Activated CD4-positive, alpha-beta T cell treated with anti-CD3 and anti-CD28 coated beads, Interleukin-2, amount 10 ng/mL, durations not matched to agents 24 days and 14 days (primary cell): ENCODE measurements at regions not wholly inside any gene's neighbourhood (a gene's known extent, or its start where the extent isn't known, plus 50 kb on each side); places are given as distances from the start of the nearest gene placed in this dataset.
"Not testable (repeated sequence)": the region's sequence is repeated elsewhere in the genome, so short reads cannot be mapped to it uniquely, and the experiment has no call there.

ENCODE experiments used
- DNase-seq: peaks from one replicate; pipeline ENCODE4 v3.0.0; 2022
- H3K27ac Mint-ChIP-seq: one replicate; pipeline ENCODE4 v1.8.0; 2022; ENCODE audit warnings: mild to moderate bottlenecking, mixed read lengths
- H3K27me3 Mint-ChIP-seq: one replicate; pipeline ENCODE4 v1.8.0; 2022; ENCODE audit warnings: mixed read lengths
- H3K36me3 Mint-ChIP-seq: one replicate; pipeline ENCODE4 v1.8.0; 2022; ENCODE audit warnings: low read depth, mild to moderate bottlenecking, mixed read lengths
- H3K4me1 Mint-ChIP-seq: one replicate; pipeline ENCODE4 v1.8.0; 2021; ENCODE audit warnings: mixed read lengths
- H3K4me3 Mint-ChIP-seq: one replicate; pipeline ENCODE4 v1.8.0; 2022; ENCODE audit warnings: mild to moderate bottlenecking, moderate library complexity, mixed read lengths
- H3K9me3 Mint-ChIP-seq: one replicate; pipeline ENCODE4 v1.8.0; 2021; ENCODE audit warnings: mixed read lengths
- intact Hi-C: fragments of 100-400 bp; cut with micrococcal nuclease; formaldehyde crosslinking; loops from one replicate; pipeline ENCODE4 v1.15.1; 2023

DNA sequence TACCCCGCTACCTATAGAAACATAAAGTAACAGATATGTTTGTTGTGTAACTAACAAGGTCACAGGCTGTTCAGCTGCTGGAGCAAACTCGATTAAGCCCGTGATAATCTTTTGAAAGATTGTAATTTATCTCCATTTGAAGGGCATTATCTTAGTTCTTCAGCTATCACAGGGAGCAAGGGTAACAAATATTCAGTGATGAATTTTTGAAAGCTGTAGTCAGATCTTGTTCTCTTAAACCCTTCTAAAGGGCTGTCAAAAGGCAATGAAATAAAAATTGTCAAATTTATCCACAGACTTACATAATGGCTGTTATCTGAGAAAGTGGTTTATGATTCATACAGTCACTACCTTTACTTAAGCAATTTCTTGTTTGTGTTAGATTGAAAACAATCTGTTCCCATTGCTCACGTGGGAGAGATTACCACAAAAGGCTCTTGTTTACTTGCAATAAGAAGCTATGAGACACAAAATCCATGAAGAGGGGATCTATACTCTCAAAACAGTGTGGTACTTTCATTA lies 78.3 kb upstream of the ZNF608 start:
- no peak overlapping the region for H3K4me3 Mint-ChIP-seq
- intact Hi-C loops = no loop called here
- H3K36me3 Mint-ChIP-seq = no peaks in the 10 kb centered on the region
- no peaks in the 10 kb centered on the region for H3K27me3 Mint-ChIP-seq
- H3K27ac Mint-ChIP-seq = no peak overlapping the region
- H3K9me3 Mint-ChIP-seq = no peaks in the 10 kb centered on the region
- no peak for DNase-seq
- H3K4me1 Mint-ChIP-seq = no peaks in the 10 kb centered on the region

DNA sequence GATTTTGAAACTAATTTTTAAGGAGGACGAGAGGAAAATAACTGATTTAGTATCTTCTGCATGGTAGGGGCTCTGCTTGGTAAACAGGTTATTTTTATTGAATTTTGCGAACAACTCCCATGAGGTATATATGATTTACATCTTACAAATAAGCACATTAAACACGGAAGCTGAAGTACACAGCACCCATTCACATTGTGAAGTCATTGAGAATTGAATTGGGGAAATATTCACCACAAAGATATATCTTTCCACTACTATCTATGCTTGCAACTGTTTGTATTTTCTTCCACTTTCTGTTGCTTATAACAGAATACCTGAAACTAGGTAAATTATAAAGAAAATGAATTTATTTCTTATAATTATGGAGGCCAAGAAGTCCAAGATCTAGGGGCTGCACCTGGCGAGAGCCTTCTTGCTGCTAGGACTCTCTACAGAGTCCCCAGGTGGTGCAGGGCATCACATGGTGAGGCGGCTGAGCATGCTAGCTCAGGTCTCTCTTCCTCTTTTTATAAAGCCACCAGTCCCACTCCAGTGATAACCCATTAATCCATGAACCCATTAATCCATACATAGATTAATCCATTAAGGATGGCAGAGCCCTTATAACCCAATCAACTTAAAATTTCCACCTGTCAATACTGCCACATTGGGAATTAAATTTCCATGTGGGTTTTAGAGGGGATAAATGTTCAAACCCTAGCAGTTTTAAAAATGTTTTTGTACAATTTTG lies 79.0 kb upstream of the ZNF608 start:
- Mint-ChIP-seq H3K27ac (no peak overlapping the region), H3K36me3 (no peaks in the 10 kb centered on the region), H3K9me3 (no peaks in the 10 kb centered on the region), H3K27me3 (no peaks in the 10 kb centered on the region), H3K4me1 (no peaks in the 10 kb centered on the region), H3K4me3 (no peak overlapping the region)
- intact Hi-C loops = no loop called here
- no peak for DNase-seq

DNA sequence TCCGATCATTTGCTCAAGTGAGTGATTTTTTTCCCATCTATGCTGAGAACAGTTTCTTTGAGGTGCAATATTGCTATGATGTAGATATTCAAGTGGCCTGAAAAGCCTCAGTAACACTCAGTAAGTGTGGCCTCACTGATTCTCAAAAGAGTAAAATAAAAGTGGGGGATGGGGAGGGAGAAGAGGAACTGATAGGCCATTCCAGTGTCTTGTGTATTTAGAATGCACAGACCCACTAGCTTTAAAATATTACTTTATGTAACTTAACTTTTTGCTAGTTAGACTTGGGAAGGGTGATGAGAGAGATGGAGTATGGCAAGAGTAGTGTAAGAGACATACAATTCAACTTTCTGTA lies 79.5 kb upstream of the ZNF608 start:
- H3K27ac Mint-ChIP-seq = no peak overlapping the region
- intact Hi-C loops = no loop called here
- no peaks in the 10 kb centered on the region for H3K27me3 Mint-ChIP-seq
- no peak for DNase-seq
- H3K9me3 Mint-ChIP-seq = no peaks in the 10 kb centered on the region
- no peaks in the 10 kb centered on the region for H3K36me3 Mint-ChIP-seq
- no peak overlapping the region for H3K4me3 Mint-ChIP-seq
- H3K4me1 Mint-ChIP-seq = no peaks in the 10 kb centered on the region

DNA sequence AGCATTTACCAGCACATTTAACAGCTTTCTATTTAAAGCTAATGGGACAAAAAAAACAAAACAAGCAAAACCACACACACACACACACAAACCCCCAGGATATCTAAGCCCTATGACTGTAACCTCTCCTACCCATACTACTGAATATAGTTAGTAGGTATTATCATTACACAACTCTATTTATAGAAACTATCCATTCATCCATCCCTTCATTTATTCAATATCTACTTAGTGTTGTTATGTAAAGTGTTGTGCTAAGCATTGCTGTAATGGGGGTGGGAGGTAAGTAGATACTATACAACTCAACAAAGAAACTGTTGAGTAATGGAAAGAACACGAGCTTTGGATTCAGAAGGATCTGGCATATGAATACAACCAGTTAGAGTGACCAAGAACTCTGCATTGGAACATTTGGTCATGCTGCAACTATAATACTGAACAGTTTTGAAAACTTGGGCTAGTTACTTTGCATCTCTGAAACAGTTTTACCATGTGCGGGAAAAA lies 82.3 kb upstream of the ZNF608 start:
- DNase-seq = no peak
- intact Hi-C loops = no loop called here
- no peaks in the 10 kb centered on the region for H3K27me3 Mint-ChIP-seq
- H3K4me3 Mint-ChIP-seq = no peak overlapping the region
- no peaks in the 10 kb centered on the region for H3K4me1 Mint-ChIP-seq
- no peaks in the 10 kb centered on the region for H3K36me3 Mint-ChIP-seq
- no peak overlapping the region for H3K27ac Mint-ChIP-seq
- no peaks in the 10 kb centered on the region for H3K9me3 Mint-ChIP-seq

DNA sequence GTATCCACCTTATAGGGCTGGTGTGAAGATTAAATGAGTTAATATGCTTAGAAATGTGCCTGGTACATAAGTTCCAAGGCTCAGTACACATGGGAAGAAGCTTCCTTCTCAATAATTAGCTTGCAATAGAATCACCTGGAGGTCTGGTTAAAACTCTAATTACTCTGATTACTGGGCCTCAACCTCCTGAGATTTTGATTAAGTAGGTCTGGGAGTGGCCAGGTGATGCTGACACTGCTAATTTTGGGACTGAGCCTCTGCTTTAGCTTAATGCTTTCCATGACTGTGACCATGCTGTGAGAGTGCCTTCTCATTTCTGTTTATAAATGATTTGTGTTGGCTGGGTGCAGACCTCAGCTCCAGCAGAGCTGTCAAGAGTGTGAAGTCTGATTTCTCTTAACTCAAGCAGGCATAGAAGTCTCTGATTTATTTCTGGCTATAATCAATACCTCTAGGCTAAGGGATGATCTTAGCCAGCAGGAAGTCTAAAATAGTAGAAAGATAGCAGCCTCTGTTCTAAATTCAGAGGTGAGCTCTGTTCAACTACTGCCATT lies 85.3 kb upstream of the ZNF608 start:
- H3K36me3 Mint-ChIP-seq = no peaks in the 10 kb centered on the region
- no peak overlapping the region for H3K4me3 Mint-ChIP-seq
- H3K27me3 Mint-ChIP-seq = no peaks in the 10 kb centered on the region
- peaks cover 5% of the 10 kb centered on the region for H3K9me3 Mint-ChIP-seq
- no peaks in the 10 kb centered on the region for H3K4me1 Mint-ChIP-seq
- no peak for DNase-seq
- H3K27ac Mint-ChIP-seq = no peak overlapping the region
- intact Hi-C loops = no loop called here

DNA sequence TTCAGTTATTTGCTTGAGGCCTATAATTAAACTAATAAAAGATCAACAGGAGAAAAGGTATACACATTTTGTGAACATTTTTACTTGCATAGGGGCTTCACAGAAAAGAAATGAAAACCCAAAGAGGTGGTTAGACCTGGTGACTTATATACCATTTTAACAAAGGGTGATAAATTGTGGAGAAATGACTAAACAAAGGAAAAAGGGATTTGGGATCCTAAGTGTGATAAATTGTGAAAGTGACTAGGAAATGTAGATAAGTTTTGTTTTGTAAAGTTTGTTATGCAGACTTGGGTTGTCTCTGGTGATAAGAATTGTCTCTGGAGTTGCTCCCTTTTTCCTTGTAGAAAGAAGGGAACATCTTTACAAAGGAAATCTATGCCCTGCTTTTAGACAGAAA lies 86.1 kb upstream of the ZNF608 start:
- Mint-ChIP-seq H3K4me3 (no peak overlapping the region), H3K9me3 (peaks cover 5% of the 10 kb centered on the region), H3K36me3 (no peaks in the 10 kb centered on the region), H3K4me1 (no peaks in the 10 kb centered on the region), H3K27me3 (no peaks in the 10 kb centered on the region), H3K27ac (no peak overlapping the region)
- no peak for DNase-seq
- intact Hi-C loops = no loop called here

DNA sequence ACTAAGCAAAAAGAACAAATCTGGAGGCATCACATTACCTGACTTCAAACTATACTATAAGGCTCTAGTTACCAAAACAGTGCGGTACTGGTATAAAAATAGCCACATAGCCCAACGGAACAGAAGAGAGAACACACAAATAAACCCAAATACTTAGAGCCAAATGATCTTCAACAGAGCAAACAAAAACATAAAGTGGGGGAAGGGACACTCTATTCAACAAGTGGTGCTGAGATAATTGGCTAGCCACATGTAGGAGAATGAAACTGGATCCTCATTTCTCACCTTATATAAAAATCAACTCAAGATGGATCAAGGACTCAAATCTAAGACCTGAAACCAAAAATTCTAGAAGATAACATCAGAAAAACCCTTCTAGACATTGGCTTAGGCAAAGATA lies 89.9 kb upstream of the ZNF608 start:
- H3K27me3 Mint-ChIP-seq, H3K36me3 Mint-ChIP-seq, H3K9me3 Mint-ChIP-seq, H3K4me3 Mint-ChIP-seq, H3K4me1 Mint-ChIP-seq, intact Hi-C loops, DNase-seq, H3K27ac Mint-ChIP-seq: not testable (repeated sequence)

DNA sequence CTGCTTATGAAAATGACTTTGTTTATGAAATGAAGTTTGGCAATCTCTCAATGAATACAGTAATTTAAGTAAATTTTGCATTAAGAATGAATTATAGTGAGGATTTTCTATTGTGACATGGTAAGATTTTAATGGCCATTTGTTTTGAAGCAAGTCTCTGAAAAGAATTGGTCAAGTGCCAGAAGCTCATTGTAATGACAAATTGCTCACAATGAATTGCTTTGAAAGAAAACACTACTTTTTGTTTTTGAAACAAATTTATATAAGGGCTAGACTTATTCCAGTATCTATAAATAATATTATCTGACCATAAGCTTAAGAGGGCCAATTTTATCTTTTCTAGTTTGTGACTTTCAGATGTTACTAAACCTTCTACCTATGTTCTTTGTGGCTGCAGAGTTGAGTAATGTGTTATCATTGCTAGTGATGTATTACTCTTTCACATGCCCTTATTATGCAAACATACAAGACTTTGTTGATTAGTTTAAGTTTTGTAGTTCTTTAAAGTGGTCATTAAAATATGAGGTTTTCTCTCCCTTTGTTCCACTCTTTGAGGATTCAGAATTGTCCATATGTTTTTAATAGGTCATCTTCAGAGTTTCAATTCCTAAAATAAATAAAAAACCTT lies 93.0 kb upstream of the ZNF608 start:
- Mint-ChIP-seq H3K4me1 (no peaks in the 10 kb centered on the region), H3K9me3 (peaks cover 5% of the 10 kb centered on the region), H3K36me3 (no peaks in the 10 kb centered on the region), H3K27ac (no peak overlapping the region), H3K4me3 (no peak overlapping the region), H3K27me3 (no peaks in the 10 kb centered on the region)
- intact Hi-C loops = no loop called here
- no peak for DNase-seq

DNA sequence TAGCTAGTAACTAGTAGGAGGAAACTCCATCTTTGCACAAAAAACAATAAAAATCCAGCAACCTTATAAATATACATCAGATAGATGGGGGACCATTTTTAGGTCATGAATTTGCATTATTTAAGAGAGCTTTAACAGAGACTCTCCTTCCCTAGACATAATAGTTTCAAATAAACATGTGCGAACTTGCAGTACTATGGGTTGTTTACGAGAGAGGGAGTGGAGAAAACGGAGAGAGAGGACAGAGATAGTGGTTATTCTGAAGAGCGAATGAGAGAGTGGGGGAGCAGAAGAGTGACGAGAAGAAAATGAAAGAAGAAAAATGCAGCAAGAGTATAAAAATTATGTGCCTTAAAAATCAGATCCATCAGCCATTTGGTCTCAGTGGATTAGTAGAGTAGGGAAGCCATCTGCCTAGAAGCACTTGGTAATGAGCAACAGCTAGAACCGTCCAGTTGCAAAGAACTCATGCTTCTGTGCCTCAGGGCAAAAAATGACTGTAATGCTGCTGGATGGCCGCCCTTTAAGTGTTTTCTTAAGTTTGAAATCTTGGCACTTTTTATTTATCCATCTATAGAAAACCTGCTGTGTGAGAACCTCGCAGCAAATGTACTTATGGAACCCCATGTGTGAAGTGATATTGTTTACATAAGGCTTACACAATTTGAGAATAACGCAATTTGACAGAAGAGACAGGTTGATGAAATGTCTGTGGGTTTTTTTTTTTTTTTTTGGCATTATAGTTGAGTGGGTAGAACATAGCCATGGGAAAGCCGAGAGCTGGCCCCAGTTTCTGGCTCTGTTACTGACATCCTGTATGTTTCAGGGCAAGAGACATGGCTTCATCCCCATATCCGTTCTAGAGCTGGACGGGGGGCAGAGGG lies 95.6 kb upstream of the ZNF608 start:
- no peak for DNase-seq
- intact Hi-C loops = no loop called here
- no peak overlapping the region for H3K27ac Mint-ChIP-seq
- H3K4me3 Mint-ChIP-seq = no peak overlapping the region
- no peaks in the 10 kb centered on the region for H3K9me3 Mint-ChIP-seq
- no peaks in the 10 kb centered on the region for H3K4me1 Mint-ChIP-seq
- H3K27me3 Mint-ChIP-seq = no peaks in the 10 kb centered on the region
- H3K36me3 Mint-ChIP-seq = no peaks in the 10 kb centered on the region

DNA sequence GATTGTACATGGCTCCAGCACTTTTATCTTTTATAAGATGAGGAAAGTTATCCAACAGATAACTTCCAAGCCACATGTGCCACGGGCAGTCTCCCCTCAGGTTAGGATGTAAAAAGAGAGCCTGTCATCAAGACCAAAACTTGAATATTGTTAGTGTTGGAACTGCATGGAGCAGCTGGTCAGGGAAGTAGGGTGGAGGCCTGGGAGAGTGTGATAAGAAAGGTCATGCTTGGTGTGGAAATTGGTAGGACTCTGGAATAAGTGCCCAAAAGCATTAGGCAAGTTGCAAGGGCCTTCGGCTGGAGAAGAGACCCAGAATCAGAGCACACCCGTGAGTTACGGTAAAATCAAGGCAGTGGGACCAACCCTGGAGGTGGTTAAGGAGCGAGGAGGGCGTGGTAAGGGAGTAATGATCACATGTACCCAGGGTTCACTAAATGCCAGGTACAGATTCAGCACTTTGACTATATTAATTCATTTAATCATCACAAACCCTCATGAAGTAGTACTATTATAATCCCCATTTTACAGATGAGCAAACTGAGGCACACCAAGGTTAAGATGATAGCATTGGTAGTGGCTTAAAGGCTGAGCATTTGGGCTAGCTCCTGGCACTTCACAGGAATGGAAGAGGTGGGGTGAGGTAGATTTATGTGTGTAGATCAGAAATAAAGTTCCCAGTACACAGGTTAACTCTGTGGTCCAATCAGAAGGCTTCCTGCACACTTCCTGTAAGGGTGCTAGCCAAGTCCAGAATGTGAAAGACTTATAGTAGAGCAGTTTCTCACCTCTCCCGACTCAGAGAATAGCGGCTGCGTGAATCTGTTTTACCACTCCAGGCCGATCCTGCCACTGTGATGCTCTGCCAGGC lies 96.5 kb upstream of the ZNF608 start:
- H3K4me1 Mint-ChIP-seq = no peaks in the 10 kb centered on the region
- no peaks in the 10 kb centered on the region for H3K9me3 Mint-ChIP-seq
- H3K27ac Mint-ChIP-seq = no peak overlapping the region
- no peaks in the 10 kb centered on the region for H3K36me3 Mint-ChIP-seq
- intact Hi-C loops = no loop called here
- H3K27me3 Mint-ChIP-seq = no peaks in the 10 kb centered on the region
- H3K4me3 Mint-ChIP-seq = no peak overlapping the region
- no peak for DNase-seq

DNA sequence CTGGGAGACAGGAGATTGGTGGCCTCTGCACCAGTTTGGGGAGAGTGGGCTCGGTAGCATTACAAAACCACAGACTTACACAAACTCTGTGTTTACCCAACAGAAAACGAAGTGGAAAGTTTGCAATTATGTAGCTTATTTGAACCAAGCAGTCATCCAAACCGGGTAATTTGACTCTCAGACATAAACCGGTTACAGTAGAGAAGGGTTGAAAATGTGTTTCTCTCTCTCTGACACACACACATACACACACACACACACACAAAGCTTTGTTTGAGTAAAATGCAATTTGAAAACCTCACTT lies 97.1 kb upstream of the ZNF608 start:
- no peak overlapping the region for H3K27ac Mint-ChIP-seq
- no peaks in the 10 kb centered on the region for H3K4me1 Mint-ChIP-seq
- intact Hi-C loops = no loop called here
- no peaks in the 10 kb centered on the region for H3K9me3 Mint-ChIP-seq
- DNase-seq = no peak
- no peaks in the 10 kb centered on the region for H3K36me3 Mint-ChIP-seq
- no peaks in the 10 kb centered on the region for H3K27me3 Mint-ChIP-seq
- H3K4me3 Mint-ChIP-seq = no peak overlapping the region

DNA sequence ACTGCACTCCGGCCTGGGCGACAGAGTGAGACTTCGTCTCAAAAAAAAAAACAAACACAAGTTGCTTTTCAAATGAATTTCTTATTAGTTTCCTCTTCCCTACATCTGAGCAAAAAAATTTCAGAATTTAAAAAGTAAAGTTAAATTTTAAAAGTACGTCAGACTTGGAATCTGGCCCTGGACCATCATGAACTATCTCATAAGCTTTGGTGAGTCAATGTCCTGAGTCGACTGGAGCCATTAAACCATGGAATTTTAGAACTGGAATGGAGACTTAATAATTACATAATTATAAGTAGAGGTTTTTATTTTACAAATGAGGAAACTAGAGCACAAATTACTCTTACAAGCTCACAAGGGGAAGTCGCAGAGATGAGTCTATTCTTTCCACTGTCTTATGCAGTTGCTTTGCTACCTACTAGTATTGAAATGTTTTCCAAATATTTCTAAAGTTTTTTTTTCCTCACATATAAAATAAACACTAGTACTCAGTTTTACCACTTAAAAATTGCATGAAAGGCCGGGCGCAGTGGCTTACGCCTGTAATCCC lies 98.0 kb upstream of the ZNF608 start:
- Mint-ChIP-seq H3K4me1 (no peaks in the 10 kb centered on the region), H3K4me3 (no peak overlapping the region), H3K27me3 (no peaks in the 10 kb centered on the region), H3K9me3 (no peaks in the 10 kb centered on the region), H3K27ac (no peak overlapping the region), H3K36me3 (no peaks in the 10 kb centered on the region)
- DNase-seq = no peak
- intact Hi-C loops = no loop called here

DNA sequence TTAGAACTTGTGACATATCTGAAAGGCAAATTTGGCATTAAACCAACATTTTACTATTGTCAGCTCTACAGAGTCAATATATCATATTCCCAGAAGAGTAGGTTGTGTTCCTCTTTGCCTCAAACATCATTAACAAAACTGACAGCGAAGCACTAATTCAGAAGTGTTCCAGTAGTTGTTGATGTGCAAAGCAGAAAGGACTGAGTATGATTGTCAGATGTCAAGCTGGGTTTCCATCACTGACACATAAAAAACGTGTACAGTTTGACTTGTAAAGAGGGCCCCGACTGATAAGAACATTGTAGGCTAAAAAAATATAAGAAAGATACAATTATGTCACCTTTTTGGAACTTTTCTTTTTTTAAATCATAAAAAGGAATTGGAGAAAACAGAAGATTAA lies 101.5 kb upstream of the ZNF608 start:
- H3K4me3 Mint-ChIP-seq = no peak overlapping the region
- no peaks in the 10 kb centered on the region for H3K27me3 Mint-ChIP-seq
- no peaks in the 10 kb centered on the region for H3K36me3 Mint-ChIP-seq
- H3K9me3 Mint-ChIP-seq = no peaks in the 10 kb centered on the region
- H3K4me1 Mint-ChIP-seq = no peaks in the 10 kb centered on the region
- intact Hi-C loops = no loop called here
- DNase-seq = no peak
- no peak overlapping the region for H3K27ac Mint-ChIP-seq
